SU-DHL-6 (cell line): ENCODE measurements at regions not wholly inside any gene's neighbourhood (a gene's known extent, or its start where the extent isn't known, plus 50 kb on each side); places are given as distances from the start of the nearest gene placed in this dataset.

Experiments
- CTCF ChIP-seq: fragments of 200-600 bp; sonication (generic); IDR thresholded peaks from one replicate; pipeline ENCODE4 v1.5.1; 2017; ENCODE audit warnings: antibody characterized with exemption, mild to moderate bottlenecking, low read length, moderate library complexity; ENCODE audit not compliant: insufficient read depth, poor library complexity, severe bottlenecking
- EZH2phosphoT487 ChIP-seq: fragments of 200-600 bp; sonication (generic), shearing (Covaris generic); conservative IDR thresholded peaks from 2 replicates; pipeline ENCODE4 v1.6.1; 2018; ENCODE audit warnings: mild to moderate bottlenecking, antibody characterized with exemption, low read length, moderate library complexity, mixed read lengths

GRCh38 chr13:86920961-86921360, 750.2 kb upstream of the SLITRK5 start:
- TF ChIP-seq CTCF = no peak
- TF ChIP-seq EZH2phosphoT487 = no peak
